ENCODE measurements at regions not wholly inside any gene's neighbourhood (a gene's known extent, or its start where the extent isn't known, plus 50 kb on each side); places are given as distances from the start of the nearest gene placed in this dataset.
"Not testable (repeated sequence)": the region's sequence is repeated elsewhere in the genome, so short reads cannot be mapped to it uniquely, and the experiment has no call there.

GRCh38 chr18:8914404-8915264, 187.9 kb upstream of the NDUFV2 start:
- H3K79me2 ChIP-seq (ENCODE audit: insufficient read depth, low read length); H3K9ac ChIP-seq (ENCODE audit: low read depth, low read length, poor library complexity, severe bottlenecking); H3K9me3 ChIP-seq (ENCODE audit: insufficient read depth, low read depth, low read length); H3K4me3 ChIP-seq (ENCODE audit: low read length, poor library complexity, severe bottlenecking); H3K4me1 ChIP-seq (ENCODE audit: insufficient read depth, low read length, poor library complexity, severe bottlenecking); H4K20me1 ChIP-seq (ENCODE audit: insufficient read depth, low read length, poor library complexity, severe bottlenecking); H3K36me3 ChIP-seq (ENCODE audit: insufficient read depth, low read length); H3F3A ChIP-seq (ENCODE audit: low read depth); H2AFZ ChIP-seq (ENCODE audit: low read length); H3K9me2 ChIP-seq (replicated peaks; ENCODE audit: low read depth, low read length); H3K27me3 ChIP-seq (ENCODE audit: insufficient read depth, low read length, poor library complexity, severe bottlenecking); H3K4me2 ChIP-seq (ENCODE audit: low read depth, low read length, poor library complexity, severe bottlenecking): not testable (repeated sequence)

- H2AFZ ChIP-seq (ENCODE audit: low read length); H3F3A ChIP-seq (ENCODE audit: low read depth); H3K4me3 ChIP-seq (ENCODE audit: low read length, poor library complexity, severe bottlenecking); H3K4me2 ChIP-seq (ENCODE audit: low read depth, low read length, poor library complexity, severe bottlenecking); H3K4me1 ChIP-seq (ENCODE audit: insufficient read depth, low read length, poor library complexity, severe bottlenecking); H3K36me3 ChIP-seq (ENCODE audit: insufficient read depth, low read length); H3K79me2 ChIP-seq (ENCODE audit: insufficient read depth, low read length); H4K20me1 ChIP-seq (ENCODE audit: insufficient read depth, low read length, poor library complexity, severe bottlenecking); H3K27me3 ChIP-seq (ENCODE audit: insufficient read depth, low read length, poor library complexity, severe bottlenecking); H3K9ac ChIP-seq (ENCODE audit: low read depth, low read length, poor library complexity, severe bottlenecking); H3K9me3 ChIP-seq (ENCODE audit: insufficient read depth, low read depth, low read length); H3K9me2 ChIP-seq (replicated peaks; ENCODE audit: low read depth, low read length): not testable (repeated sequence)
- peak; percentile 51 for TF ChIP-seq CTCF (conservative IDR thresholded peaks at IDR 0.05; ENCODE audit: low read length)
Measured at GRCh38 chr18:8920856-8921787, 181.4 kb upstream of the NDUFV2 start.

- TF ChIP-seq CTCF (conservative IDR thresholded peaks at IDR 0.05; ENCODE audit: low read length) (no peak), EZH2phosphoT487 (IDR thresholded peaks at IDR 0.05; ENCODE audit: borderline replicate concordance) (no peak)
- Histone ChIP-seq H3K4me1 (ENCODE audit: insufficient read depth, low read length, poor library complexity, severe bottlenecking) (no peaks in the 10 kb centered on the region), H3K9ac (ENCODE audit: low read depth, low read length, poor library complexity, severe bottlenecking) (no peak overlapping the region), H4K20me1 (ENCODE audit: insufficient read depth, low read length, poor library complexity, severe bottlenecking) (no peaks in the 10 kb centered on the region), H2AFZ (ENCODE audit: low read length) (no peak overlapping the region), H3K9me3 (ENCODE audit: insufficient read depth, low read depth, low read length) (peaks cover 21% of the 10 kb centered on the region; the same call in 1 of the 2 replicates), H3K9me2 (replicated peaks; ENCODE audit: low read depth, low read length) (no peaks in the 10 kb centered on the region), H3K27me3 (ENCODE audit: insufficient read depth, low read length, poor library complexity, severe bottlenecking) (no peaks in the 10 kb centered on the region), H3K79me2 (ENCODE audit: insufficient read depth, low read length) (no peaks in the 10 kb centered on the region), H3F3A (ENCODE audit: low read depth) (no peaks in the 10 kb centered on the region), H3K36me3 (ENCODE audit: insufficient read depth, low read length) (no peaks in the 10 kb centered on the region), H3K4me3 (ENCODE audit: low read length, poor library complexity, severe bottlenecking) (no peak overlapping the region), H3K4me2 (ENCODE audit: low read depth, low read length, poor library complexity, severe bottlenecking) (no peak overlapping the region)
Measured at GRCh38 chr18:8926464-8926863, 176.0 kb upstream of the NDUFV2 start.
